WTC11 (cell line): ENCODE measurements at regions not wholly inside any gene's neighbourhood (a gene's known extent, or its start where the extent isn't known, plus 50 kb on each side); places are given as distances from the start of the nearest gene placed in this dataset.

Source experiments
- ATAC-seq: fragments of 200-7000 bp; cut with Tn5 transposase; 2 replicates; pipeline ENCODE4 v1.10.0; 2021; ENCODE audit warnings: mild to moderate bottlenecking, moderate library complexity
- CTCF ChIA-PET: fragments of 300-600 bp; sonication (Branson Sonifier 250); formaldehyde crosslinking; loops from one replicate; lab custom pipeline; 2021; ENCODE audit warnings: antibody characterized with exemption; lab: Charles Lee
- POLR2A ChIA-PET: fragments of 350-600 bp; sonication (Branson Sonifier 250); formaldehyde crosslinking; loops from one replicate; lab custom pipeline; 2021; ENCODE audit warnings: antibody characterized with exemption; lab: Charles Lee
- DNase-seq: peaks from one replicate; pipeline ENCODE4 v3.0.0; 2021; ENCODE audit warnings: low spot score
- H3K27ac Mint-ChIP-seq: 2 replicates; pipeline ENCODE4 v1.8.0; 2021; ENCODE audit warnings: mixed read lengths
- H3K27me3 Mint-ChIP-seq: 2 replicates; pipeline ENCODE4 v1.8.0; 2021; ENCODE audit warnings: low read depth, mild to moderate bottlenecking, moderate library complexity, mixed read lengths
- H3K36me3 Mint-ChIP-seq: 2 replicates; pipeline ENCODE4 v1.8.0; 2021; ENCODE audit warnings: mixed read lengths
- H3K4me1 Mint-ChIP-seq: 2 replicates; pipeline ENCODE4 v1.8.0; 2022; ENCODE audit warnings: mixed read lengths
- H3K4me3 Mint-ChIP-seq: 2 replicates; pipeline ENCODE4 v1.8.0; 2021; ENCODE audit warnings: mild to moderate bottlenecking, moderate library complexity, mixed read lengths
- H3K9me3 Mint-ChIP-seq: 2 replicates; pipeline ENCODE4 v1.8.0; 2021; ENCODE audit warnings: mixed read lengths
- CDX4 ChIP-seq: fragments of 250-450 bp; sonication (Bioruptor Pico); IDR thresholded peaks from 2 replicates; pipeline ENCODE4 v1.9.0; 2021; ENCODE audit warnings: moderate library complexity, mild to moderate bottlenecking, inconsistent platforms, borderline replicate concordance
- CREM ChIP-seq: sonication (generic); formaldehyde crosslinking; IDR thresholded peaks from 2 replicates; pipeline ENCODE4 v1.8.1; 2022; ENCODE audit warnings: mild to moderate bottlenecking, missing genetic modification reagents, moderate library complexity
- E2F4 ChIP-seq: sonication (generic); formaldehyde crosslinking; IDR thresholded peaks from 2 replicates; pipeline ENCODE4 v1.8.1; 2022; ENCODE audit warnings: low read depth, mild to moderate bottlenecking, moderate library complexity, missing genetic modification reagents, borderline replicate concordance
- EMX1 ChIP-seq: fragments of 250-450 bp; sonication (Bioruptor Pico); IDR thresholded peaks from 2 replicates; pipeline ENCODE4 v1.8.0; 2021; ENCODE audit warnings: mild to moderate bottlenecking
- FOXK1 ChIP-seq: sonication (generic); formaldehyde crosslinking; IDR thresholded peaks from 2 replicates; pipeline ENCODE4 v1.8.0; 2022; ENCODE audit warnings: mild to moderate bottlenecking, moderate library complexity, missing genetic modification reagents
- HMGA2 ChIP-seq: fragments of 250-450 bp; sonication (Bioruptor Pico); IDR thresholded peaks from 2 replicates; pipeline ENCODE4 v1.4.0; 2021; ENCODE audit warnings: mild to moderate bottlenecking, moderate library complexity
- MAX ChIP-seq: sonication (generic); formaldehyde crosslinking; IDR thresholded peaks from 2 replicates; pipeline ENCODE4 v1.8.0; 2022; ENCODE audit warnings: mild to moderate bottlenecking, missing genetic modification reagents
- NFE2L1 ChIP-seq: sonication (generic); formaldehyde crosslinking; IDR thresholded peaks from 2 replicates; pipeline ENCODE4 v1.8.1; 2023; ENCODE audit warnings: missing genetic modification reagents
- OVOL2 ChIP-seq: fragments of 250-450 bp; sonication (Bioruptor Pico); IDR thresholded peaks from 2 replicates; pipeline ENCODE4 v1.9.0; 2021; ENCODE audit warnings: mild to moderate bottlenecking, borderline replicate concordance
- RORB ChIP-seq: fragments of 250-450 bp; sonication (Bioruptor Pico); IDR thresholded peaks from 2 replicates; pipeline ENCODE4 v1.9.0; 2021; ENCODE audit warnings: mild to moderate bottlenecking
- STAT6 ChIP-seq: sonication (generic); formaldehyde crosslinking; conservative IDR thresholded peaks from 2 replicates; pipeline ENCODE4 v1.8.1; 2023; ENCODE audit warnings: mild to moderate bottlenecking, low read depth, missing genetic modification reagents, moderate library complexity
- TP53 ChIP-seq: sonication (generic); formaldehyde crosslinking; IDR thresholded peaks from 2 replicates; pipeline ENCODE4 v1.8.1; 2023; ENCODE audit warnings: mild to moderate bottlenecking, missing genetic modification reagents
- USF2 ChIP-seq: sonication (generic); formaldehyde crosslinking; IDR thresholded peaks from 2 replicates; pipeline ENCODE4 v1.8.1; 2023; ENCODE audit warnings: mild to moderate bottlenecking, missing genetic modification reagents, moderate library complexity
- ZBTB43 ChIP-seq: sonication (generic); formaldehyde crosslinking; IDR thresholded peaks from 2 replicates; pipeline ENCODE4 v1.8.1; 2023; ENCODE audit warnings: mild to moderate bottlenecking, missing genetic modification reagents
- ZNF121 ChIP-seq: sonication (generic); formaldehyde crosslinking; IDR thresholded peaks from 2 replicates; pipeline ENCODE4 v1.8.0; 2023; ENCODE audit warnings: missing genetic modification reagents
- ZNF263 ChIP-seq: sonication (generic); formaldehyde crosslinking; IDR thresholded peaks from 2 replicates; pipeline ENCODE4 v1.8.1; 2022; ENCODE audit warnings: low read depth, mild to moderate bottlenecking, moderate library complexity, missing genetic modification reagents
- ZNF281 ChIP-seq: sonication (generic); formaldehyde crosslinking; IDR thresholded peaks from 2 replicates; pipeline ENCODE4 v1.8.0; 2023; ENCODE audit warnings: mild to moderate bottlenecking, missing genetic modification reagents
- ZSCAN18 ChIP-seq: fragments of 250-450 bp; sonication (Bioruptor Pico); IDR thresholded peaks from 2 replicates; pipeline ENCODE4 v2.1.2; 2022; ENCODE audit warnings: mild to moderate bottlenecking, moderate library complexity

- DNase-seq (no peak), ATAC-seq (no peak)
- peaks cover 43% of the 10 kb centered on the region for H3K4me1 Mint-ChIP-seq
- H3K27me3 Mint-ChIP-seq, result no peaks in the 10 kb centered on the region
- H3K27ac Mint-ChIP-seq, result peak overlapping the region; percentile 76
- peaks cover 4% of the 10 kb centered on the region; the same call in 1 of the 2 replicates for H3K9me3 Mint-ChIP-seq
- H3K36me3 Mint-ChIP-seq, result peaks cover 10% of the 10 kb centered on the region
- no peak overlapping the region for H3K4me3 Mint-ChIP-seq
- CTCF ChIA-PET, result interaction anchor here (1.1 kb wide), 1 partner anchor 19 kb away, joined by 3 read pairs; no protein-coding TSS in a partner anchor
- POLR2A ChIA-PET, result no interaction called here
- TF ChIP-seq CDX4 (CRISPR knock-in tag) (no peak), ZNF121 (CRISPR knock-in tag) (no peak), ZNF281 (CRISPR knock-in tag) (no peak), OVOL2 (CRISPR knock-in tag) (no peak), EMX1 (CRISPR knock-in tag) (no peak), RORB (CRISPR knock-in tag) (no peak), ZNF263 (CRISPR knock-in tag) (no peak), E2F4 (CRISPR knock-in tag) (no peak)
Measured at GRCh38 chrX:10022580-10023245, 55.6 kb downstream of the CLDN34 start.

GRCh38 chrX:10023821-10024220 is 56.7 kb downstream of the CLDN34 start:
- peaks cover 33% of the 10 kb centered on the region for H3K4me1 Mint-ChIP-seq
- ATAC-seq, result no peak
- H3K27me3 Mint-ChIP-seq, result no peaks in the 10 kb centered on the region
- TF ChIP-seq ZBTB43 (CRISPR knock-in tag) (no peak), NFE2L1 (CRISPR knock-in tag) (no peak), ZSCAN18 (CRISPR knock-in tag) (no peak), MAX (no peak), USF2 (no peak), TP53 (CRISPR knock-in tag) (no peak), FOXK1 (CRISPR knock-in tag) (no peak), STAT6 (CRISPR knock-in tag) (no peak), HMGA2 (CRISPR knock-in tag) (no peak), CREM (CRISPR knock-in tag) (no peak)

More at GRCh38 chrX:10023821-10024220, 56.7 kb downstream of the CLDN34 start:
- POLR2A ChIA-PET, result interaction anchor here (0.8 kb wide), 1 partner anchor 14 kb away, joined by 4 read pairs; no protein-coding TSS in a partner anchor
- Mint-ChIP-seq H3K36me3 (peaks cover 10% of the 10 kb centered on the region), H3K9me3 (peaks cover 4% of the 10 kb centered on the region; the same call in 1 of the 2 replicates), H3K4me3 (no peak overlapping the region), H3K27ac (no peak overlapping the region)
- DNase-seq, result no peak
- CTCF ChIA-PET, result interaction anchor here (1.1 kb wide), 1 partner anchor 18 kb away, joined by 3 read pairs; no protein-coding TSS in a partner anchor
